ENCODE measurements at regions not wholly inside any gene's neighbourhood (a gene's known extent, or its start where the extent isn't known, plus 50 kb on each side); places are given as distances from the start of the nearest gene placed in this dataset.
"Not testable (repeated sequence)": the region's sequence is repeated elsewhere in the genome, so short reads cannot be mapped to it uniquely, and the experiment has no call there.

DNA sequence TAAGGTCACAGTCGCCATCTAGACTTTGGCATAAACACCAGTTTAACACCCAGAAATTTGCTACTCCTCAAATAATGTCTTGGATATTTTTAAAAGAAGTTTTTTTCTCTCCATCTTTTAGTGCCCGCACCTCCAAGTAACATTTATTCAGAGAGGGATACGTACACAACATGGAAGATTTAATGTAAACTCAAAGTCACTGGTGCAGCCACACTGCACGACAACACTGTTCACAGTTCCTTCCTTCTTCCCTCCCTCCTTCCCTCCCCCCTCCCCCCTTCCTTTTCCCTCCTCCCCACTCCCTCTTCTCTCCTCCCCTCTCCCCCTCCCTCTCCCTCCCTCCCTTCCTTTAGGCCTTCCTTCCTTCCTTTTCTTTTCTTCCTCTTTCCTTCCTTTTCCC lies 56.5 kb downstream of the NPPC start:
- CTCF ChIA-PET, result no interaction called here
- DNase-seq, result no peak
- intact Hi-C loops (cut with micrococcal nuclease), result no loop called here
- H3K9me3 Mint-ChIP-seq, result peaks cover 4% of the 10 kb centered on the region
- H3K4me3 Mint-ChIP-seq, result no peak overlapping the region
- no peak overlapping the region for H3K27ac Mint-ChIP-seq
- POLR2A ChIA-PET, result no interaction called here
- H3K27me3 Mint-ChIP-seq, result peaks cover 11% of the 10 kb centered on the region
- H3K36me3 Mint-ChIP-seq, result no peaks in the 10 kb centered on the region
- no peaks in the 10 kb centered on the region for H3K4me1 Mint-ChIP-seq (ENCODE audit: low read depth)

GRCh38 chr2:231869016-231869415 lies 57.2 kb downstream of the NPPC start:
- intact Hi-C loops (cut with micrococcal nuclease); H3K4me3 Mint-ChIP-seq; H3K4me1 Mint-ChIP-seq (ENCODE audit: low read depth); H3K27ac Mint-ChIP-seq; H3K36me3 Mint-ChIP-seq; DNase-seq; POLR2A ChIA-PET; H3K9me3 Mint-ChIP-seq; CTCF ChIA-PET: not testable (repeated sequence)
- peaks cover 14% of the 10 kb centered on the region for H3K27me3 Mint-ChIP-seq

GRCh38 chr2:231866450-231866849 lies 59.7 kb downstream of the NPPC start:
- Mint-ChIP-seq H3K4me3 (no peak overlapping the region), H3K9me3 (peaks cover 7% of the 10 kb centered on the region), H3K4me1 (ENCODE audit: low read depth) (no peaks in the 10 kb centered on the region), H3K36me3 (no peaks in the 10 kb centered on the region), H3K27ac (no peak overlapping the region), H3K27me3 (peaks cover 12% of the 10 kb centered on the region)
- intact Hi-C loops (cut with micrococcal nuclease), result no loop called here
- DNase-seq, result no peak
- ChIA-PET CTCF (no interaction called here), POLR2A (interaction anchor here (0.6 kb wide), 1 partner anchor 418 kb away, joined by 3 read pairs; no protein-coding TSS in a partner anchor)

DNA sequence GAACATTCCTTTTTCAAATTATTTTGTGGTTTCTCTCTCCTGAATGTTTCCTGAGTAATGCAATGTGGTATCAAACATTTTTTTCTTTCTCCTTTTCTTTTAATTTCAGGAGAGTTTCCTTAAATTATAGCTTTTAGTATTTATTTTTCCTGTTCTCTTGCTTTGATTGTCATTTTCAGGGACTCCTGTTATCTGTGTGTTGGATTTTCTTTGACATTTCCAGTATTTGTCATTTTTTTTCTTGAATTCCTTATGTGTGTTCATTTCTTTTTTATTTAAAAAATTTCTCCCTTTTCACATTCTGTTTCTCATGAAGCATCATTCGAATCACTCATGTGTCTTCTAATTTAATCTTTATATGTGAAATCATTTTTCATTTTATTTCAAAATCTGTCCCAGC lies 61.0 kb downstream of the NPPC start:
- intact Hi-C loops (cut with micrococcal nuclease), result no loop called here
- Mint-ChIP-seq H3K4me1 (ENCODE audit: low read depth) (no peaks in the 10 kb centered on the region), H3K9me3 (peaks cover 7% of the 10 kb centered on the region), H3K4me3 (no peak overlapping the region), H3K27ac (no peak overlapping the region), H3K36me3 (no peaks in the 10 kb centered on the region), H3K27me3 (peaks cover 8% of the 10 kb centered on the region)
- DNase-seq, result no peak
- CTCF ChIA-PET, result no interaction called here
- POLR2A ChIA-PET, result no interaction called here

DNA sequence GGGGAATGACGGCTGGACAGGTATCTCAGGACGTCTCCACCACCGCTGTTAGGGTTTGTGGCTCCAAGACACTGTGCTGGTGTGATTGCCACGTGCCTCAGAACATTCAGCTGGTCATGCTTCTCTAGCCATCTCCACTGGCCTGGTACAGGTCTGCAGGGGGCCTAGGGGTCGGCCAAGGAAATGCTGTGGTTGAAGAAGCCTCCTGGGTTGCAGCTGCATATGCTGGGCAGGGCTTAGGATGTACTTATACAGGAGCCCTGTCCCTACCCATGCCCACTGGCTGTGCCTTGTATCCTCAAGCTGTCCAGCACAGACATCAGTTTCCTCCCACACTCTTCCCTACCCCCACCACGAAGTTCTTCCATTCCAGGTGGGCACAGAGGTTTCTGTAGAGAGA lies 64.1 kb downstream of the NPPC start:
- POLR2A ChIA-PET, result no interaction called here
- Mint-ChIP-seq H3K4me1 (ENCODE audit: low read depth) (no peaks in the 10 kb centered on the region), H3K4me3 (no peak overlapping the region), H3K27ac (no peak overlapping the region), H3K36me3 (no peaks in the 10 kb centered on the region), H3K9me3 (peaks cover 7% of the 10 kb centered on the region), H3K27me3 (peaks cover 6% of the 10 kb centered on the region)
- no peak for DNase-seq
- CTCF ChIA-PET, result interaction anchor here (0.6 kb wide), 1 partner anchor 749 kb away, joined by 3 read pairs; no protein-coding TSS in a partner anchor
- intact Hi-C loops (cut with micrococcal nuclease), result no loop called here

DNA sequence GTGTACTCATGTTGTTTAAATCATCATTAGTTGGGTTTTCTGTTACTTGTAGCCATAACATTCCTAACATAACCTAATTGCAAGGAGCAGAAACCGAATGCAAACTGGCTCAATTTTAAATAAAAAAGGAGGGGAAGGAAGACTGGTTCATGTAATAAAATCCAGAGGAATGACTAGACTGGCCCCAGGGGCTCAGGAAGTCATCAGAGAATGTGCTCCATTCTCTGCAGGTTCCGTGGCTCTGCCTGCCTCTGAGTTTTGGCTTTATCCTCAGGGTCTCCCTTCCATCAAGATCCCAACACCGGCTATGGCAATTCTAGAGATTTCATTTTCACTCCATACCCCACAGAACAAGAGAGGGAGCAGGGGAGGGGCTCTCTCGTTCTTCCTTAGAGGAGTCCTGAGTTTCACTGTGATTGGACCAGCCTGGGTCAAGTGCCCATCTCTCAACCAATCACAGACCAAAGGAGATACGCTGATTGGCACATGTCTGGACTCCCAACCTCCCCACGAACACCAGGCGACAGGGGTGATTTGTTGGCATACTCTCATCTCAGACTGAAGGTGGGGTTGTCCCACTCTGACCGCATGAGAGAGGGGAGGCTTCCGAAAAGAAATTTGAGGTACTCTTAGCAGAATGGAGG lies 64.8 kb downstream of the NPPC start:
- intact Hi-C loops (cut with micrococcal nuclease), result no loop called here

More for the DNA sequence above, 64.8 kb downstream of the NPPC start:
- no peaks in the 10 kb centered on the region for H3K4me1 Mint-ChIP-seq (ENCODE audit: low read depth)
- H3K27ac Mint-ChIP-seq, result no peak overlapping the region
- no peak for DNase-seq
- no peaks in the 10 kb centered on the region for H3K36me3 Mint-ChIP-seq
- peaks cover 6% of the 10 kb centered on the region for H3K27me3 Mint-ChIP-seq
- peaks cover 7% of the 10 kb centered on the region for H3K9me3 Mint-ChIP-seq
- POLR2A ChIA-PET, result no interaction called here
- no peak overlapping the region for H3K4me3 Mint-ChIP-seq
- CTCF ChIA-PET, result no interaction called here

Data from activated CD4-positive, alpha-beta memory T cell treated with anti-CD3 and anti-CD28 coated beads for 36 hours (primary cell).